HEK293T (cell line): ENCODE measurements at regions not wholly inside any gene's neighbourhood (a gene's known extent, or its start where the extent isn't known, plus 50 kb on each side); places are given as distances from the start of the nearest gene placed in this dataset.

ENCODE experiments used
- ELF4 ChIP-seq: fragments of 450-650 bp; IDR thresholded peaks from 2 replicates; pipeline ENCODE4 v1.6.1; 2017; ENCODE audit warnings: antibody characterized with exemption
- NFRKB ChIP-seq: fragments of 450-650 bp; IDR thresholded peaks from 2 replicates; pipeline ENCODE4 v1.6.1; 2016; ENCODE audit warnings: mild to moderate bottlenecking, moderate library complexity
- SUZ12 ChIP-seq: fragments of 450-650 bp; IDR thresholded peaks from 2 replicates; pipeline ENCODE4 v1.6.1; 2016; ENCODE audit warnings: mild to moderate bottlenecking

DNA sequence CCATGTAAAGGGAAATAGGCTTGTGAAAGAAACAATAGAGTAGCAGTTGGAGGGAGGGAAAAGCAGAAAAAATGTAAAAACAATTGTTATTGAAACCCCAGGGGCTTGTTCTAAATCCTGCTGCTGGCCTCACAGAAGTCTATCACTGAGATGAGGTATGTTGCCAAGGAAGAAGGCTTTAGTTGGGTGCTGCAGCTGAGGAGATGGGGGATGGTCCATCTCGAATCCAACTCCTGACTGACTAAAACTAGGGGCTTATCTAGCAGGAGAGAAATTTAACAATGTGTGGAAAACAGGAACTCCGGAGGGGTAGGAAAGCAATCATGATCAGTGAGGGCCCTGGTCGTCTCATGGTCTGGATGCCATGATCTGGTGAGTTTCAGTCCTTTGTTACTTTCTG is 225.0 kb upstream of the EXOC2 start:
- no peak for TF ChIP-seq SUZ12
- TF ChIP-seq ELF4, result no peak
- no peak for TF ChIP-seq NFRKB
